Activated CD4-positive, alpha-beta T cell treated with anti-CD3 and anti-CD28 coated beads for 1 hour (primary cell): ENCODE measurements at regions not wholly inside any gene's neighbourhood (a gene's known extent, or its start where the extent isn't known, plus 50 kb on each side); places are given as distances from the start of the nearest gene placed in this dataset.

ENCODE experiments used
- DNase-seq: peaks from one replicate; pipeline ENCODE4 v3.0.0-alpha.2; 2020

GRCh38 chr13:74040200-74040599 lies 94.0 kb downstream of the KLF12 start:
- no peak for DNase-seq

- no peak for DNase-seq
Observed at GRCh38 chr13:74039667-74040066, 94.5 kb downstream of the KLF12 start.

GRCh38 chr13:74039154-74039553 lies 95.0 kb downstream of the KLF12 start:
- no peak for DNase-seq

- DNase-seq: no peak
Observed at GRCh38 chr13:74037762-74038161, 96.4 kb downstream of the KLF12 start.

GRCh38 chr13:74036373-74036772 lies 97.8 kb downstream of the KLF12 start:
- DNase-seq: no peak

- DNase-seq: no peak
Observed at GRCh38 chr13:74035896-74036295, 98.3 kb downstream of the KLF12 start.

- no peak for DNase-seq
Observed at GRCh38 chr13:74032325-74032724, 101.9 kb downstream of the KLF12 start.

GRCh38 chr13:74027161-74027779 lies 106.9 kb downstream of the KLF12 start:
- DNase-seq: no peak

GRCh38 chr13:74026753-74027152 lies 107.5 kb downstream of the KLF12 start:
- DNase-seq: peak; percentile 57

GRCh38 chr13:74025369-74025768 lies 108.8 kb downstream of the KLF12 start:
- DNase-seq: no peak

- no peak for DNase-seq
Observed at GRCh38 chr13:74024856-74025255, 109.3 kb downstream of the KLF12 start.

GRCh38 chr13:74024314-74024713 lies 109.9 kb downstream of the KLF12 start:
- DNase-seq: no peak

GRCh38 chr13:74023484-74023883 lies 110.7 kb downstream of the KLF12 start:
- no peak for DNase-seq

- DNase-seq: no peak
Observed at GRCh38 chr13:74021505-74021904, 112.7 kb downstream of the KLF12 start.

GRCh38 chr13:74018062-74018431 lies 116.2 kb downstream of the KLF12 start:
- no peak for DNase-seq

- DNase-seq: no peak
Observed at GRCh38 chr13:74017301-74018061, 116.7 kb downstream of the KLF12 start.

- no peak for DNase-seq
Observed at GRCh38 chr13:74015137-74015536, 119.1 kb downstream of the KLF12 start.

- no peak for DNase-seq
Observed at GRCh38 chr13:74009100-74009668, 125.0 kb downstream of the KLF12 start.

GRCh38 chr13:74006666-74007065 lies 127.5 kb downstream of the KLF12 start:
- DNase-seq: no peak

- no peak for DNase-seq
Observed at GRCh38 chr13:74005320-74006157, 128.7 kb downstream of the KLF12 start.

GRCh38 chr13:74004109-74004508 lies 130.1 kb downstream of the KLF12 start:
- DNase-seq: no peak

- no peak for DNase-seq
Observed at GRCh38 chr13:74003374-74003773, 130.8 kb downstream of the KLF12 start.

- no peak for DNase-seq
Observed at GRCh38 chr13:74000876-74001275, 133.3 kb downstream of the KLF12 start.

- DNase-seq: no peak
Observed at GRCh38 chr13:73998631-73999030, 135.6 kb downstream of the KLF12 start.
